Neural progenitor cell (in vitro differentiated cells): ENCODE measurements at regions not wholly inside any gene's neighbourhood (a gene's known extent, or its start where the extent isn't known, plus 50 kb on each side); places are given as distances from the start of the nearest gene placed in this dataset.

Experiments
- EZH2phosphoT487 ChIP-seq: fragments of 200-600 bp; sonication (generic); IDR thresholded peaks from 2 replicates; pipeline ENCODE4 v1.6.1; 2017; ENCODE audit warnings: antibody characterized with exemption
- TF ChIP-seq, protein P1 (sequence below): fragments of 200-600 bp; sonication (generic); IDR thresholded peaks from 2 replicates; pipeline ENCODE4 v1.5.1; 2017; ENCODE audit warnings: antibody characterized with exemption, mild to moderate bottlenecking

DNA sequence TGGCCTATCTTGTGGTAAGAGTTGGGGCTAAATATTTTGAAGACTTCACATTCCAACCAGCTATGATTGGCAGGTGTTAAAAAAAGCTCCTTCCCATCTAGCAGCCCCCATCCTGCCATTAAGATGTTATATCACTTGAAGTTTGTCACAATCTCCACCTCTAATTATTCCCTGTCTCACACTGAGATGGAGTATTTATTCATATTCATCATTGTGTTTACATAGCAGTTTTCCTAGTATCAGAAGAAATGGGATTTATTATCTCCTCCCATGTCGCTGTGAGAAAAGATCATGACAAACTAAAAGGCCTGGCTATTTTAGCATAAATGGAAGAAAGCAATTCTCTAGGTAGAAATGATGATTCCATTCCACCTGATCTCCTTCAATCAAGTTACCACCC, 653.6 kb downstream of the GABRG2 start:
- TF ChIP-seq, protein P1, sequence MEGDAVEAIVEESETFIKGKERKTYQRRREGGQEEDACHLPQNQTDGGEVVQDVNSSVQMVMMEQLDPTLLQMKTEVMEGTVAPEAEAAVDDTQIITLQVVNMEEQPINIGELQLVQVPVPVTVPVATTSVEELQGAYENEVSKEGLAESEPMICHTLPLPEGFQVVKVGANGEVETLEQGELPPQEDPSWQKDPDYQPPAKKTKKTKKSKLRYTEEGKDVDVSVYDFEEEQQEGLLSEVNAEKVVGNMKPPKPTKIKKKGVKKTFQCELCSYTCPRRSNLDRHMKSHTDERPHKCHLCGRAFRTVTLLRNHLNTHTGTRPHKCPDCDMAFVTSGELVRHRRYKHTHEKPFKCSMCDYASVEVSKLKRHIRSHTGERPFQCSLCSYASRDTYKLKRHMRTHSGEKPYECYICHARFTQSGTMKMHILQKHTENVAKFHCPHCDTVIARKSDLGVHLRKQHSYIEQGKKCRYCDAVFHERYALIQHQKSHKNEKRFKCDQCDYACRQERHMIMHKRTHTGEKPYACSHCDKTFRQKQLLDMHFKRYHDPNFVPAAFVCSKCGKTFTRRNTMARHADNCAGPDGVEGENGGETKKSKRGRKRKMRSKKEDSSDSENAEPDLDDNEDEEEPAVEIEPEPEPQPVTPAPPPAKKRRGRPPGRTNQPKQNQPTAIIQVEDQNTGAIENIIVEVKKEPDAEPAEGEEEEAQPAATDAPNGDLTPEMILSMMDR = no peak
- TF ChIP-seq EZH2phosphoT487 = no peak
